ENCODE measurements at regions not wholly inside any gene's neighbourhood (a gene's known extent, or its start where the extent isn't known, plus 50 kb on each side); places are given as distances from the start of the nearest gene placed in this dataset.

GRCh38 chr6:22621701-22622100 is 52.3 kb downstream of the HDGFL1 start:
- DNase-seq = no peak

GRCh38 chr6:22622351-22622750 is 53.0 kb downstream of the HDGFL1 start:
- no peak for DNase-seq

- no peak for DNase-seq
Observed at GRCh38 chr6:22622813-22623212, 53.4 kb downstream of the HDGFL1 start.

GRCh38 chr6:22627644-22628043 is 58.3 kb downstream of the HDGFL1 start:
- DNase-seq = no peak

GRCh38 chr6:22631091-22631490 is 61.7 kb downstream of the HDGFL1 start:
- no peak for DNase-seq

GRCh38 chr6:22632581-22633145 is 63.3 kb downstream of the HDGFL1 start:
- DNase-seq = no peak

GRCh38 chr6:22636452-22636851 is 67.1 kb downstream of the HDGFL1 start:
- no peak for DNase-seq

- DNase-seq = no peak
Observed at GRCh38 chr6:22637782-22638181, 68.4 kb downstream of the HDGFL1 start.

- DNase-seq = no peak
Observed at GRCh38 chr6:22638320-22638719, 69.0 kb downstream of the HDGFL1 start.

- DNase-seq = no peak
Observed at GRCh38 chr6:22642254-22642653, 72.9 kb downstream of the HDGFL1 start.

GRCh38 chr6:22643780-22644179 is 74.4 kb downstream of the HDGFL1 start:
- DNase-seq = no peak

GRCh38 chr6:22647719-22648118 is 78.4 kb downstream of the HDGFL1 start:
- no peak for DNase-seq

GRCh38 chr6:22651731-22652130 is 82.4 kb downstream of the HDGFL1 start:
- no peak for DNase-seq

- no peak for DNase-seq
Observed at GRCh38 chr6:22653980-22654610, 84.7 kb downstream of the HDGFL1 start.

- DNase-seq = no peak
Observed at GRCh38 chr6:22656706-22657351, 87.5 kb downstream of the HDGFL1 start.

GRCh38 chr6:22657352-22657980 is 88.1 kb downstream of the HDGFL1 start:
- no peak for DNase-seq

GRCh38 chr6:22658183-22658582 is 88.8 kb downstream of the HDGFL1 start:
- DNase-seq = no peak

GRCh38 chr6:22658934-22659333 is 89.6 kb downstream of the HDGFL1 start:
- no peak for DNase-seq

- no peak for DNase-seq
Observed at GRCh38 chr6:22664968-22665367, 95.6 kb downstream of the HDGFL1 start.

GRCh38 chr6:22666021-22666420 is 96.7 kb downstream of the HDGFL1 start:
- DNase-seq = no peak

- no peak for DNase-seq
Observed at GRCh38 chr6:22666586-22666985, 97.2 kb downstream of the HDGFL1 start.

- DNase-seq = no peak
Observed at GRCh38 chr6:22667855-22668254, 98.5 kb downstream of the HDGFL1 start.

GRCh38 chr6:22668307-22668706 is 98.9 kb downstream of the HDGFL1 start:
- no peak for DNase-seq

- no peak for DNase-seq
Observed at GRCh38 chr6:22668717-22669116, 99.4 kb downstream of the HDGFL1 start.
